ENCODE measurements at regions not wholly inside any gene's neighbourhood (a gene's known extent, or its start where the extent isn't known, plus 50 kb on each side); places are given as distances from the start of the nearest gene placed in this dataset.

DNA sequence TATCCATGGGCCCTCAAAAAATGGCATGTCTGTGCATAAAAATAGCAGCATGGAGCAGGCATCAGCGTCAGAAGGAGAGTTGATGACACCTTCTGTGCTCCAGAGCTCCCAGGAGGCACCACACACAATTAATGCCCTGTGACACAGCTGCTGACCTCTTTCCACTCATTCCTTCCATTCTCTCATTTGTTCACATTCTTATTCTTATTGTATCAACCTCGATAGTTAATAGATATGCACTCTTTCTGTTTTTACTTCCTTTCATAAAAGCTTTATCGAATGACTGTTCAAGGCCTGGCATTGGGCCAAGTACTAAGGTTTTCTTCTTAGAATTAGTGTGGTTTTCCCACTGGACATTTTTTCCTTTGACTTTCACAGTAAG lies 266.0 kb upstream of the MTNR1B start:
- no peaks in the 10 kb centered on the region for H3K36me3 ChIP-seq (ENCODE audit: control insufficient read depth in 1 of 2, insufficient read depth in 2 of 2, low read length in 2 of 2)
- H3K4me3 ChIP-seq (ENCODE audit: low read depth, low read length): no peak overlapping the region
- H3K4ac ChIP-seq (ENCODE audit: low read depth, low read length): no peak overlapping the region
- H4K12ac ChIP-seq (ENCODE audit: low read depth, low read length): no peak overlapping the region
- H4K91ac ChIP-seq (ENCODE audit: low read depth, low read length): no peak overlapping the region
- H3K4me1 ChIP-seq (ENCODE audit: control insufficient read depth in 1 of 2, insufficient read depth in 2 of 2, low read length in 2 of 2): no peaks in the 10 kb centered on the region
- no peaks in the 10 kb centered on the region for H3K79me1 ChIP-seq (ENCODE audit: low read length)
- H3K9ac ChIP-seq (ENCODE audit: low read length): no peak overlapping the region
- H3K27ac ChIP-seq (ENCODE audit: low read depth, low read length): no peak overlapping the region
- H3K9me3 ChIP-seq (ENCODE audit: insufficient read depth, low read depth, low read length): peaks cover 8% of the 10 kb centered on the region
- no peaks in the 10 kb centered on the region for H3K79me2 ChIP-seq (ENCODE audit: control insufficient read depth, insufficient read depth, low read length, poor library complexity)
- H4K8ac ChIP-seq (ENCODE audit: low read depth, low read length): no peak overlapping the region
- H3K14ac ChIP-seq (ENCODE audit: low read length): no peak overlapping the region
- no CpG with 5 or more reads among the region's 3 CpGs for WGBS (ENCODE audit: extremely low coverage, insufficient coverage, insufficient read length)
- no peaks in the 10 kb centered on the region for H3K27me3 ChIP-seq (ENCODE audit: insufficient read depth, low read length)
- no peak overlapping the region for H3K23ac ChIP-seq (ENCODE audit: low read length)
- no peak overlapping the region for H2AK5ac ChIP-seq (ENCODE audit: low read length)
- H2BK12ac ChIP-seq (ENCODE audit: low read length): no peak overlapping the region
- no peak overlapping the region for H3K4me2 ChIP-seq (ENCODE audit: low read length)
- H2BK5ac ChIP-seq (ENCODE audit: low read depth, low read length, poor library complexity): no peak overlapping the region
- H3K18ac ChIP-seq (ENCODE audit: low read length): no peak overlapping the region
- no peak overlapping the region for H2BK120ac ChIP-seq (ENCODE audit: insufficient read depth, low read length, poor library complexity)
- H2AFZ ChIP-seq (ENCODE audit: insufficient read depth, low read length, poor library complexity): no peak overlapping the region
- no peak for DNase-seq

- no peaks in the 10 kb centered on the region for H3K4me1 ChIP-seq (ENCODE audit: control insufficient read depth in 1 of 2, insufficient read depth in 2 of 2, low read length in 2 of 2)
- H4K12ac ChIP-seq (ENCODE audit: low read depth, low read length): no peak overlapping the region
- H2BK120ac ChIP-seq (ENCODE audit: insufficient read depth, low read length, poor library complexity): no peak overlapping the region
- H2BK5ac ChIP-seq (ENCODE audit: low read depth, low read length, poor library complexity): no peak overlapping the region
- H2BK12ac ChIP-seq (ENCODE audit: low read length): no peak overlapping the region
- H3K4me3 ChIP-seq (ENCODE audit: low read depth, low read length): no peak overlapping the region
- no peak overlapping the region for H3K4me2 ChIP-seq (ENCODE audit: low read length)
- no peak overlapping the region for H3K27ac ChIP-seq (ENCODE audit: low read depth, low read length)
- no peak overlapping the region for H3K4ac ChIP-seq (ENCODE audit: low read depth, low read length)
- H3K36me3 ChIP-seq (ENCODE audit: control insufficient read depth in 1 of 2, insufficient read depth in 2 of 2, low read length in 2 of 2): no peaks in the 10 kb centered on the region
- H3K79me2 ChIP-seq (ENCODE audit: control insufficient read depth, insufficient read depth, low read length, poor library complexity): no peaks in the 10 kb centered on the region
- peak; percentile 5 to 30 for DNase-seq
- no peak overlapping the region for H2AFZ ChIP-seq (ENCODE audit: insufficient read depth, low read length, poor library complexity)
- no peak overlapping the region for H4K91ac ChIP-seq (ENCODE audit: low read depth, low read length)
- no peak overlapping the region for H3K18ac ChIP-seq (ENCODE audit: low read length)
- H3K9me3 ChIP-seq (ENCODE audit: insufficient read depth, low read depth, low read length): peaks cover 8% of the 10 kb centered on the region
- no peaks in the 10 kb centered on the region for H3K27me3 ChIP-seq (ENCODE audit: insufficient read depth, low read length)
- no peak overlapping the region for H4K8ac ChIP-seq (ENCODE audit: low read depth, low read length)
- no peak overlapping the region for H2AK5ac ChIP-seq (ENCODE audit: low read length)
- no peaks in the 10 kb centered on the region for H3K79me1 ChIP-seq (ENCODE audit: low read length)
- WGBS (ENCODE audit: extremely low coverage, insufficient coverage, insufficient read length): no CpG with 5 or more reads among the region's 3 CpGs
- no peak overlapping the region for H3K23ac ChIP-seq (ENCODE audit: low read length)
- H3K9ac ChIP-seq (ENCODE audit: low read length): no peak overlapping the region
- H3K14ac ChIP-seq (ENCODE audit: low read length): no peak overlapping the region
These were observed 262.3 kb upstream of the MTNR1B start for GRCh38 chr11:92707173-92707619.

GRCh38 chr11:92707665-92708064 lies 261.8 kb upstream of the MTNR1B start:
- Histone ChIP-seq H3K4me1 (ENCODE audit: control insufficient read depth in 1 of 2, insufficient read depth in 2 of 2, low read length in 2 of 2) (no peaks in the 10 kb centered on the region), H4K91ac (ENCODE audit: low read depth, low read length) (no peak overlapping the region), H3K4me2 (ENCODE audit: low read length) (no peak overlapping the region), H3K4me3 (ENCODE audit: low read depth, low read length) (no peak overlapping the region), H3K36me3 (ENCODE audit: control insufficient read depth in 1 of 2, insufficient read depth in 2 of 2, low read length in 2 of 2) (no peaks in the 10 kb centered on the region), H3K27me3 (ENCODE audit: insufficient read depth, low read length) (no peaks in the 10 kb centered on the region), H3K79me1 (ENCODE audit: low read length) (no peaks in the 10 kb centered on the region), H3K18ac (ENCODE audit: low read length) (no peak overlapping the region), H4K12ac (ENCODE audit: low read depth, low read length) (no peak overlapping the region), H2AK5ac (ENCODE audit: low read length) (no peak overlapping the region), H3K79me2 (ENCODE audit: control insufficient read depth, insufficient read depth, low read length, poor library complexity) (no peaks in the 10 kb centered on the region), H3K14ac (ENCODE audit: low read length) (no peak overlapping the region), H2BK12ac (ENCODE audit: low read length) (no peak overlapping the region), H2AFZ (ENCODE audit: insufficient read depth, low read length, poor library complexity) (no peak overlapping the region), H4K8ac (ENCODE audit: low read depth, low read length) (no peak overlapping the region), H3K23ac (ENCODE audit: low read length) (no peak overlapping the region), H3K9me3 (ENCODE audit: insufficient read depth, low read depth, low read length) (peaks cover 8% of the 10 kb centered on the region), H3K27ac (ENCODE audit: low read depth, low read length) (no peak overlapping the region), H3K9ac (ENCODE audit: low read length) (no peak overlapping the region), H2BK120ac (ENCODE audit: insufficient read depth, low read length, poor library complexity) (no peak overlapping the region), H3K4ac (ENCODE audit: low read depth, low read length) (no peak overlapping the region), H2BK5ac (ENCODE audit: low read depth, low read length, poor library complexity) (no peak overlapping the region)
- no CpG with 5 or more reads among the region's 1 CpG for WGBS (ENCODE audit: extremely low coverage, insufficient coverage, insufficient read length)
- DNase-seq: no peak

GRCh38 chr11:92709329-92709728 lies 260.1 kb upstream of the MTNR1B start:
- H4K8ac ChIP-seq (ENCODE audit: low read depth, low read length): no peak overlapping the region
- no peaks in the 10 kb centered on the region for H3K36me3 ChIP-seq (ENCODE audit: control insufficient read depth in 1 of 2, insufficient read depth in 2 of 2, low read length in 2 of 2)
- H3K27me3 ChIP-seq (ENCODE audit: insufficient read depth, low read length): no peaks in the 10 kb centered on the region
- no peak overlapping the region for H2BK12ac ChIP-seq (ENCODE audit: low read length)
- no CpG with 5 or more reads among the region's 4 CpGs for WGBS (ENCODE audit: extremely low coverage, insufficient coverage, insufficient read length)
- H3K23ac ChIP-seq (ENCODE audit: low read length): no peak overlapping the region
- H2BK5ac ChIP-seq (ENCODE audit: low read depth, low read length, poor library complexity): no peak overlapping the region
- H2AK5ac ChIP-seq (ENCODE audit: low read length): no peak overlapping the region
- H4K91ac ChIP-seq (ENCODE audit: low read depth, low read length): no peak overlapping the region
- H3K4me1 ChIP-seq (ENCODE audit: control insufficient read depth in 1 of 2, insufficient read depth in 2 of 2, low read length in 2 of 2): no peaks in the 10 kb centered on the region
- H3K4me2 ChIP-seq (ENCODE audit: low read length): no peak overlapping the region
- no peak overlapping the region for H3K4me3 ChIP-seq (ENCODE audit: low read depth, low read length)
- H3K9me3 ChIP-seq (ENCODE audit: insufficient read depth, low read depth, low read length): peaks cover 8% of the 10 kb centered on the region
- H3K79me2 ChIP-seq (ENCODE audit: control insufficient read depth, insufficient read depth, low read length, poor library complexity): no peaks in the 10 kb centered on the region
- DNase-seq: no peak
- H3K4ac ChIP-seq (ENCODE audit: low read depth, low read length): no peak overlapping the region
- H3K27ac ChIP-seq (ENCODE audit: low read depth, low read length): no peak overlapping the region
- H3K79me1 ChIP-seq (ENCODE audit: low read length): no peaks in the 10 kb centered on the region
- H3K18ac ChIP-seq (ENCODE audit: low read length): no peak overlapping the region
- no peak overlapping the region for H4K12ac ChIP-seq (ENCODE audit: low read depth, low read length)
- H2AFZ ChIP-seq (ENCODE audit: insufficient read depth, low read length, poor library complexity): no peak overlapping the region
- H3K9ac ChIP-seq (ENCODE audit: low read length): no peak overlapping the region
- H2BK120ac ChIP-seq (ENCODE audit: insufficient read depth, low read length, poor library complexity): no peak overlapping the region
- no peak overlapping the region for H3K14ac ChIP-seq (ENCODE audit: low read length)

Measured in trophoblast cell (in vitro differentiated cells and primary cell).